Osteocyte (in vitro differentiated cells): ENCODE measurements at regions not wholly inside any gene's neighbourhood (a gene's known extent, or its start where the extent isn't known, plus 50 kb on each side); places are given as distances from the start of the nearest gene placed in this dataset.
"Not testable (repeated sequence)": the region's sequence is repeated elsewhere in the genome, so short reads cannot be mapped to it uniquely, and the experiment has no call there.

Experiments used
- DNase-seq: peaks from one replicate; pipeline ENCODE4 v3.0.0; 2021; ENCODE audit warnings: mixed read lengths; ENCODE audit not compliant: unreplicated experiment; ENCODE audit errors: extremely low spot score
- H3K27ac Mint-ChIP-seq: one replicate; pipeline ENCODE4 v1.8.0; 2021; ENCODE audit warnings: mild to moderate bottlenecking, mixed read lengths; ENCODE audit not compliant: unreplicated experiment
- H3K27me3 Mint-ChIP-seq: one replicate; pipeline ENCODE4 v1.8.0; 2021; ENCODE audit warnings: mixed read lengths; ENCODE audit not compliant: unreplicated experiment
- H3K36me3 Mint-ChIP-seq: one replicate; pipeline ENCODE4 v1.8.0; 2021; ENCODE audit warnings: mixed read lengths; ENCODE audit not compliant: unreplicated experiment
- H3K4me1 Mint-ChIP-seq: one replicate; pipeline ENCODE4 v1.8.0; 2021; ENCODE audit warnings: mixed read lengths; ENCODE audit not compliant: unreplicated experiment
- H3K4me3 Mint-ChIP-seq: one replicate; pipeline ENCODE4 v1.8.0; 2021; ENCODE audit warnings: mild to moderate bottlenecking, moderate library complexity, mixed read lengths; ENCODE audit not compliant: unreplicated experiment
- H3K9me3 Mint-ChIP-seq: one replicate; pipeline ENCODE4 v1.8.0; 2021; ENCODE audit warnings: mixed read lengths; ENCODE audit not compliant: unreplicated experiment
- CTCF ChIP-seq: fragments of 200-600 bp; sonication (generic); IDR thresholded peaks from 2 replicates; pipeline ENCODE4 v1.5.0; 2021; ENCODE audit warnings: antibody characterized with exemption, mild to moderate bottlenecking, moderate library complexity

- H3K27me3 Mint-ChIP-seq: peaks cover 2% of the 10 kb centered on the region
- H3K4me3 Mint-ChIP-seq: no peak overlapping the region
- no peak overlapping the region for H3K27ac Mint-ChIP-seq
- H3K4me1 Mint-ChIP-seq: no peaks in the 10 kb centered on the region
- H3K36me3 Mint-ChIP-seq: no peaks in the 10 kb centered on the region
- TF ChIP-seq CTCF: no peak
- no peaks in the 10 kb centered on the region for H3K9me3 Mint-ChIP-seq
- DNase-seq: no peak
These were observed 540.4 kb upstream of the ZNF804A start for GRCh38 chr2:184057910-184058309.

- not testable (repeated sequence) for H3K27me3 Mint-ChIP-seq, H3K9me3 Mint-ChIP-seq, H3K36me3 Mint-ChIP-seq, H3K4me3 Mint-ChIP-seq, H3K27ac Mint-ChIP-seq, DNase-seq, H3K4me1 Mint-ChIP-seq
These were observed 538.1 kb upstream of the ZNF804A start for GRCh38 chr2:184060268-184060667.

GRCh38 chr2:184067502-184067901 is 530.8 kb upstream of the ZNF804A start:
- no peak for TF ChIP-seq CTCF
- DNase-seq: no peak
- Mint-ChIP-seq H3K4me3 (no peak overlapping the region), H3K27ac (no peak overlapping the region), H3K9me3 (no peaks in the 10 kb centered on the region), H3K27me3 (no peaks in the 10 kb centered on the region), H3K36me3 (no peaks in the 10 kb centered on the region), H3K4me1 (no peaks in the 10 kb centered on the region)

- no peak overlapping the region for H3K27ac Mint-ChIP-seq
- DNase-seq: no peak
- no peak for TF ChIP-seq CTCF
- H3K27me3 Mint-ChIP-seq: peaks cover 3% of the 10 kb centered on the region
- no peaks in the 10 kb centered on the region for H3K9me3 Mint-ChIP-seq
- H3K4me1 Mint-ChIP-seq: no peaks in the 10 kb centered on the region
- no peak overlapping the region for H3K4me3 Mint-ChIP-seq
- H3K36me3 Mint-ChIP-seq: no peaks in the 10 kb centered on the region
These were observed 525.9 kb upstream of the ZNF804A start for GRCh38 chr2:184072470-184072869.

DNA sequence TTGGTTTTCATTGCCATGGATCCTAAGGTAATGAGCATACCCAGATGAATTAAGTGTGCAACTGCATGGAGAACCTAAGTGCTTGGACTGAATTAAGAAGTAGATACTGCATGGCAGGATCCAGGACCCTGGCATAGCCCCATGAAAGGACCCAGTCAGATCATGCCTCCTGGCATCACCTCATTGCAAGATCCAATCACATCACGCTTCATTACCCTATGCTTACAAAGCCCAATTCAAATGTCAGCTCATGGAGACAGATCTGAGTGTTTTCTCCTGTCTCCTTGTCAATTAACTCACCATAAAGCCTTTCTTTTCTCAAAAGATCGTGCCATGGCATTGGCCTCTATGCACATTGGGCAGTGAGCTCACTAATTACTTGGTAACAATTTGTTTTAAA is 519.8 kb upstream of the ZNF804A start:
- Mint-ChIP-seq H3K4me1 (no peaks in the 10 kb centered on the region), H3K36me3 (no peaks in the 10 kb centered on the region), H3K27me3 (peaks cover 3% of the 10 kb centered on the region), H3K9me3 (no peaks in the 10 kb centered on the region), H3K27ac (no peak overlapping the region), H3K4me3 (no peak overlapping the region)
- no peak for DNase-seq
- no peak for TF ChIP-seq CTCF

DNA sequence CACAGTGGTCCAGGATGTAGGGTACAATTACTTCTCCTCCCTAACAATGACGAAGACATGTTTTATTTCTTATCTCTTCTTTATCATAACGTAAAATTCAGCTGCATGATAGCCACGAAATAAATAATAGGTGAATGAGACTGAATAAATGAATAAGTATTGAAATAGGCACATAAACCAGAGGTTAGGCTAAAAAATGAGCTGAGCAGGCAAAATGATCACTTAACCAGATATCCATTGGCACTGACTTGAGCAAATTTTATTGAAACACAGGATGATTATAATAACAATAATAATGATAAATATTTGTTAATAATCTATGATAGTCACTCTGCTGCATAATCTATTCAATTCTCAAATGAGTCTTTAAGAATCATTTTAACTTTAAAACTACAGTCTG is 506.9 kb upstream of the ZNF804A start:
- Mint-ChIP-seq H3K9me3 (no peaks in the 10 kb centered on the region), H3K4me3 (no peak overlapping the region), H3K27me3 (peaks cover 1% of the 10 kb centered on the region), H3K4me1 (no peaks in the 10 kb centered on the region), H3K36me3 (no peaks in the 10 kb centered on the region), H3K27ac (no peak overlapping the region)
- no peak for TF ChIP-seq CTCF
- no peak for DNase-seq
